NCI-H446 treated with DMSO at 0.1 percent for 48 hours (cell line): ENCODE measurements at regions not wholly inside any gene's neighbourhood (a gene's known extent, or its start where the extent isn't known, plus 50 kb on each side); places are given as distances from the start of the nearest gene placed in this dataset.

ENCODE experiments used
- DNase-seq: peaks from one replicate; lab custom pipeline; 2025; lab: John Stamatoyannopoulos, UW

DNA sequence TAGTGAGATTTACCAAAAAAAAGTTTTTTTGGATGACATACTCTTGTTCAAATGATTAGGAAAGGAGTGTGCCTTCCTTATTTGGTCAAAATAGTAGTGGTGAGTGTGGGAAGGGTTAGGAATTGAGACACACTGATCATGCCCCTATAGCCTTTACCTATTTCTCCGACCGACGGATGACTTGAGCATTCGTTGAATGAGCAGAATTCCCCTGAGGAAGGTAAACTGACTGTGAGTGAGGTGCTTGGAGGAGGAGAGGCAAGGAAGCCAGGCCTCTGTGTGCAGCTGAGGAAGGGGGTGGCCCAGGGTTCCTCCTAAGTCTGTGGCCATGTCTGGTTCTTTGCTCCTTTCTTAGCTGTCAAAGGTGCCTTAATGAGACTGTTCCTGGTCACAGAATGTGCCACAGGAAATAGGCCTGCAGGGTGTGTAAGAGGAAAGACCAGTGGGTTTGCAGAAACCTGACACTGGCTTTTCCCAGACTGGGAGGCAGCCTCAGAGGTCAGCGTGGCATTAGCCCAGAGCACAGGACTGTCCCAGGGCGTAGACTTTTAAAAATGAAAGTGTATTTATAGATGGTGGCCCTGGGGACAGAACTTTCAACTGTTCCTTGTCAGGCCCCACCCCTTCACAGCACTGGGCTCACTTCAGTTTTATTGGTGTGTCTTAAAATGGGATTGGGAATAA is 307.7 kb upstream of the C2CD4B start:
- DNase-seq: no peak

DNA sequence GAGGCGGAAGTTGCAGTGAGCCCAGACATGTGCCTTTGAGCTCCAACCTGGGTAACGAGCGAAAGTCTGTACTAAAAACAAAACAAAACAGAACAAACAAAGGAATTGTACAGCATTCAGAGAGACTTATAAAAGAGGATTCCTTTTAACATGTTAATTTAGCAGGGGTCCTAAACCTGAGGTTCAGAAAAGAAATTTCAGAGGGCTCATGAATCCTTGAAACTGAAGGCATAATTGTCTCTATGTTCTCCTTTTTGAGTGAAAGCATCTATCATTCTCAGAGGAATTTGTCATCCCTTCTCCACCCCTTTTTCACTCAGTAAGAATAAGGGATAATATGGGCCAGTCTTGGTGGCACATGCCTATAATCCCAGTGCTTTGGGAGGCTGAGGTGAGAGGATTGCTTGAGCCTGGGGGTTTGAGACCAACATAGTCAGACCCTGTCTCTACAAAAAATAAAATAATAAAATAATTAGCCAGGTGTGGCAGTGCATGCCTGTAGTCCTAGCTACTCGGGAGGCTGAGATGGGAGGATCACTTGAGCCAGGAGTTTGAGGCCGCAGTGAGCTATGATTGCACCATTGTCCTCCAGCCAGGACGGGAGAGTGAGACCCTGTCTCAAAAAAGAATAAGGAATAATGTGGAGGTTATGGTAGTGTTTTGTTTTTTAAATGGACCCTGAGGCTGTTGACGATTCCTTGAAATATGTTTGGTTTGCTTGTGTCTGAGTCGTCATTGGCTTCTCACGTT is 309.1 kb upstream of the C2CD4B start:
- DNase-seq: no peak

DNA sequence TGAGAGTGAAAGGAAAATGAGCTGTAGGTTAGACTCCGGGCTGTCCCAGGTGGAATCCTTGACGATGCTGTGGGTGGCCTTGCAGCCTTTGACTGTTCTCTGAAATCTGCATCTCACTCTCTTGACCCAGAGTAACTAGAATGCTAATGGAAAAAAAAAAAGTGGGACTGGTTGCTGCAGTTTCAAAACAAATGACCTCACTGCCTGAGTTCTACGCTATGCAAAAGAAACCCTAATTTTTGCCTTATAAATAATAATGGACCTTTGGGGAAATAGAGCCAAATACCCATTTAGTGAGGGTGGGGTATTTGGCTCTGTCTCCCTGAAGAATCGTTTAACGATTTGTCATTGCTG is 309.7 kb upstream of the C2CD4B start:
- DNase-seq: no peak

DNA sequence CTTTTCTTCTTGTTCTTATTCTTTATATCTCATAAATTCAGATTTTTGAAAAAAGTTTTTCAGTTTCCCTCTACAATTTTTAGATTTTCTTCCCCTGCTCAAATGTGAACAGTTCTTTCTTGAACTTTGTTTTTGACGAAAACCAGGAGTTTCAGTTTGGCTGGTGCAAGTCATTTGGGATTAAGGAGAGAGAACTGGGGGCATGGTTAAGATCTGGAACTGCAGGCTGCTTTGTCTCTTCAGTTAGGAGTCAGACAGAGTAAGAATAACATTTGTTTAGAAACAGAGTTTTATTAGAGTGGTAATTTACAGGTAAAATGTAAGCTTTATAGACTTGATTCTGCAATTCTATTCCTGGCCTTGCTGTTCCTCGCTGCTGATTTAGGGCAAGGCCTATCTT is 310.5 kb upstream of the C2CD4B start:
- no peak for DNase-seq

DNA sequence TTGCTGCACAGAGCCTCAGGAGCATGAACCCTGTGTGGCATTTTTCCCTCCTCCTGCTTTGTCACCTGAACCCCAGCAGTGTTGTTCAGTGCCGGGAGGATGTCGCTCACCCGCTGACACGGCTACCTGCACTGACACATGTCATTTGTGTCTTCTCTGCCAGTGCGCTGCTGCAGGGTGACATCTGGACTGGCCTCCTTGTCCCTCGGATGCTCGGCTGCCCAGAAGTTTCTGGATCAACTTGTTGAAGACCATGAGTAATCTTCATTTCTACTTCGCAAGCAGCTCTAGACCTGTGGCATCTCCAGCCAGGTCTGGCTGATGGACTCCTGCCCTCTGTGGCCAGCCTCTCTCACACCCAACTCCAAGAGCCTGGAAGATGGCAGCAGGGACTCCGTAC is 311.1 kb upstream of the C2CD4B start:
- DNase-seq: no peak

DNA sequence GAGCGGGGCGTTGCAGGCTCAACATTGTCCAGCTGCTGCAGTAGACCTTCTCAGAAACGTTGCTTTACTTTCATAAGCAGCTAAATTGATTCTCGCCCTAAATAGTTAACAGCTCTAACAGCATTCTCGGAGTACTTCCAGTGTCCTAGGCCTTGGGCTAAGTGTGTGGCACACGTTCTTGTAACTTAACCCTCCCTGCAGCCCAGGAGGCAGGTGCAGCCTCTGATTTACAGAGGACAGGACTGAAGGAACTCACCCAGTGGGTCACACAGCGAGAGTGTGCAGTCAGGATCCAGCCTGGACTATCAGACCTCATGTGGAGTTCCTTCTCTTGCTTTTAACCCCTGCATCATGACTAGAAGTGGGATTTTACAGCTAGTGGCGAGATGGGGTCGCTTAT is 312.8 kb upstream of the C2CD4B start:
- DNase-seq: no peak

DNA sequence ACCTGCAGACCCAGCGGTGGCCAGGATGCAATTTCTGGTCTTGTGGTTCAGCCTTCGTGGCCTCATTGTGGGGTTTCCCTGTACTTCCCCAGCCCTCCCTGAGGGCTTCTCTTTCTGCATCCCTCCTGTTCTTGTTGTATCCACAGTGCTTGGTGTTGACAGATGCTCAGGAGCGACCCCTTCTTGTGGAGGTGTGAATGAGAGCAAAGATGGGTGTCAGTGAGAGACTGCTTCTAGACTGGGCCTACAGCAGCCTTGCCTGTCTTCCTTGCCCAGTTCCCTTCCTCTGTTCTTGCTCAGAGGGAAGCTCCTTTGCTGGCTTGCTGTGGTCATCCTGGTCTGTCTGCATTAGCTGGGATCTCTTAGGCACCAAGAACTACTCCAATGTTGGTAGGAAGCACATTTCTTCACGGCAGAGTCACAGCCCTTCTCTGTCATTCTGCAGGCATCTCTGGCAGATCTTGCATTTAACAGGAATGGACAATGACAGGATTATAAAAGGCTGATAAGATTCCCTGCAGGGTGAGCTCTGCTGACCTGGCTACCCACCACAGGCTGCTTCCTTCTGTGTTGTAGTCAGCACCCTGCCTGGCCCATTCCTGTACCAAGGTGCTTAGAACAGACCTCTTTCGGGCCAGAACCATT is 317.8 kb upstream of the C2CD4B start:
- DNase-seq: no peak

DNA sequence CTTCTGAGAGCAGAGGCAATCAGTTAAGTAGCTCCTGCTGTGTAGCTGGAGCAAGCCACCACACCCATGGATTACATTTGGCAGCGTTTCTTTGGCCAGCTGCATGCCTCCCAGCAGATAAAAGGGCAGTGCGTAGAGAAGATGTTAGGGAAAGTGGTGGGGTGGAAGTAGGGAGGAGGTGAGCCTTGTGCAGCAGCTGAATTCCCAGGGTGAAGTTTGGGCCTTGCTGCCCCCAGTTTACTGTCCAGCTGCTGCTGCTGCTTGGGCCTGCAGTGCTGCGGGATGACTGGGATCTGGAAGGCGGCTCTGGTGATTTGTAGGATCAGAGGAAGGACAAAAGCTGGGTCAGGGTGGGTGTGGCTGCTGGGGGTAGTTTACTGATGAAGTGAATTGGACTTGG is 318.7 kb upstream of the C2CD4B start:
- no peak for DNase-seq

DNA sequence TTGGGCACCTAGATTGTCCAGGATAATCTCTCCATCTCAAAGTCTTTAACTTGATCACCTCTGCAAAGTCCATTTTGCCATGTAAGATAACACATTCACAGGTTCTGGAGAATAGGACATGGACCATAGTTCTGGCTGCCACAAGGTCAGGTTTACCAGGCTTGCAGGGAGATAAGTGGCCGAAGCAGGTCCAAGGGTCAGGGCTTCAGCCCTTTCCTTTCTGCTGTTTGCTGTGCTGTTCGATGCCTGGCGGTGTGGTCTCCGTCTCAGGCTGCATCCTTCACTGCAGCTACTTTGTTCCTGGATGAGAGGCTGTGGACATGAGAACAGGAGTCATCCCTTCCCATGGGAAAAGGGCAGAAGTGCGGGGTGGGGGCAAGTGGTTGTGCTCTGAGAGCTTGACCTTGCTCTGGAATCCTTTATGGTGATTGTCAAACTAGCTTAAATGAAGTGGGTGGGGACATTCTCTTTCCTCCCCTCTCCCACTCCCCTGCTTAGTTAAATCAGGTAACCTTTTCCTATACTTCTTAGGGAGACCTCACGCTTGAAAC is 320.2 kb upstream of the C2CD4B start:
- no peak for DNase-seq

DNA sequence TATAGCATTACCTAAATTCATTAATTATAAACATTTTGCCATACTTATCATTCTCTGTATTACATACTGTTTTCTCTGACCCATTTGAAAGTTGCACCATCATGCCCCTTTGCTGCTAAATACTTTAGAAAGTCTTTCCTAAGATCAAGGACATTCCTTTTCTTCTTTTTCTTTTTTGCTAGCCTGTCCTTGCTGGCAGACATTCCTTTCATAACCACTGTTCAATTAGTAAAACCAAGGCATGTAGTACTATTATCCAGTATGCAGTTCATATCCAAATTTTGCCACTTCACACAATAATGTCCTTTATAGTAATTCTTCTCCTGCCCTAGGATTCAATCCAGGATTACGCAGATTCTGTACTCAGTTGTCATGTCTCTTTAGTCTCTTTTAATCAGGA is 321.0 kb upstream of the C2CD4B start:
- DNase-seq: no peak

DNA sequence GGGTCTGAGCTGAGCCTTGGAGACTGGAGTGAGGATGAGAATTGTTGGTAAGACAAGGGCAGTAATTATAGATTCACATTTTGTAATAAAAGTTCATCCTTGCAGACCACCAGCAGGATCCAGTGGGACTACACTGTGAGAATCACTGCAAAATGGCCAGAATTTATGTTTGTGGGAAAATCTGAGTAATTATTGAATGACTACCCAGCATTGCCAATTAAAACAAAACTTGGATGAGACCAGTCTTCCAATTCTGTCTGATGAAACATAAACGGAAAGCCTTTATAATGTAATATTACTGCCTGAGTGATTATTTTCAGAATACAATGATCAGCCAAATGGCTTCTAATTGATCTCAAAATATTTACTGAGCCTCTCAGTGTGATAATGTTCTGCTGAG is 323.3 kb upstream of the C2CD4B start:
- DNase-seq: no peak

DNA sequence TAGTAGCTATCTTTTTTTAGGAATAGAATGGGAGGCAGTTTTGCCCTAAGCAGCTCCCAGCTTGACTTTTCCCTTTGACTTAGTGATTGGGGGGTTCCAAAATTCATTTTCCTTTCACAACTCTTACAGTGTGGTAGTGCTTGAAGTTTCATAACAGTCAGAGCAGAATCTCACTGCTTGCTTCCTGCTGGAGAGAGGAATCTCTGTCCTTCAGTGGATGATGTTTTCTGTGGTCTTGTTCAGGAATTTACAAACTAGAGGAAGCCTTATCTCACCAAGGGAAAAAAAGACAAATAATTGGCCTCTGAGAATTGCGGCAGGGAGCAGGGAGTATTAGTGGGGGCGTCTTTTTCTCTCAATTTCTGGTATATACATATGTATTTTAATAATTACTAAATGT is 326.6 kb upstream of the C2CD4B start:
- no peak for DNase-seq

DNA sequence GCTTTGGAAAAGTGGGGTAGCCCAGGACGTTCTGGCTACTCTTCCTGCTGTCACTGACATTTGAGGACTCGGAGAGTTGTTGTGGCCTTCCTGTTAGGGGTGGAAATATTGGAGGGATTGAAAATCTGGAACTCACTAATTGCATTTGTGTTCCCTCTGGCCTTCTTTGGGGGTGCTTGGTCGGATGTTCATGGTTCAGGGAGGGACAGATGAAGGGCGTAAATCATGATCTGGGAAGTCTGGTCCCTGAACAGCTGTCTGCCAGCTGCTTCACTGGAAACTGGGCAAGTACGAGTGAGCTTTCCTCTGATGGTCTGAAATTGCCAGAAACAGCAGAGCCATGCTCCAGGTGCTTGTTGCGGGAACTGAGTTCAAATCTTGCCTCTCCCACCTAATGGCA is 327.8 kb upstream of the C2CD4B start:
- no peak for DNase-seq

DNA sequence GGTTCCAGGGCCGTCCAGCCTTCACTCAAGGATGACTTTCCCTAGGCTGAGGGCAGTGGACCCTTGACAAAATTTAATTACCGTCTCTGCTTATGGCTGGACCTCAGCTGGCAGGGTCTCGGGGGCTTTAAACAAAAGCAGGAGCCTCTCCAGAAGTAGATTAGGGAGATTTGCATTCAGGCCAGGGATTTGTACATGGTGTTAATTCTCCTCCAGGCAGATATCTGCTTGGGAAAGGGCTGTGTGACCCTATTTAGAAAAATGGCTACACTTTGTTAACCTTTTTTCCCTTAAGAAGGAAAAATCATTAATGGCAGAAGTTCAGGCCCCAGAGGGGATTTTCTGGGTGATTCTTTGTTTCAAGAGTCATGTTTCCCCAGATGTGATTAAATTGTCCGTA is 329.1 kb upstream of the C2CD4B start:
- no peak for DNase-seq

DNA sequence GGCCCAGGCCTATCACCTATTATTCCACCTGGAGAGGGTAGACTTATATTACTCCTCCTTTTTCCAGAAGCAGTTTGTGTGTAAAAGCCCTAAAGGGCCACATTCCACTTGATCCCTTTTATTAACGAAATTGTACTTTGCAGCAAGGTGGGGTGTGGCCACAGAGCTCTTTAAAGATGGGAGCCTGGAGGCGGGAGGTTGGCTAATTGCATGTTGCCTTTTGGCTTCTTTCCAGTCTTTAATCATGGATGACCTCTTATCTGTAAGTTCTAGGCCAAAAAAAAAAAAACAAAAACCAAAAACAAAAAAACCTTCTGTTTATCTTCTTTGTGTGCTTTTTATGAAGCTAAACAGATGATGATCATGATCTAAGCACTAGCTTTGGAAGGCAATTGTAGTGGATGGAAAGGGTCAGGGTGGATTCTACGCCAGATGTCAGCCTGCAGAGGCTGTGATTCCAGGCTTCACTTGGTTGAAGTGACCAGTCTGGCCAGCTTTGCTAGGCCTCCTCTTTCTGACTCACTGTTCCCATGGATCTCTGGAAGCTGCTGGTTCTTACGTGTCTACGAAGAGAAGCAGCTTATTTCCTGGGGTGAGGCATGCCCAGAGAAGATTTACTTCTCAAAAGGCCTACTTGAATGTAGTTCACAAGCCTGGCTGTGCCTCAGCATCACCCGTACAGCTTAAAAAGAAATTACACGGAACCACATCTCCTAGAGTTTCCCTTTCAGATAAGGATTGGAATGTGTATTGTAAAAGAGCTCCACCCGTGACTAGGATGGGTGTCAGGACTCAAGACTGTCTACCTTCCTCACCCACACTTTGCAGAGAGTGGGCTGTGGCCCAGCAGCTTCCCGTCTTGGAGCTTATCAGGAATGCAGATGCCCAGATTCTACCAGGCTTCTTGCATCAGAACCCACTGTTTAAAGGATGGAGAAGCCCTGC is 330.9 kb upstream of the C2CD4B start:
- DNase-seq: no peak

DNA sequence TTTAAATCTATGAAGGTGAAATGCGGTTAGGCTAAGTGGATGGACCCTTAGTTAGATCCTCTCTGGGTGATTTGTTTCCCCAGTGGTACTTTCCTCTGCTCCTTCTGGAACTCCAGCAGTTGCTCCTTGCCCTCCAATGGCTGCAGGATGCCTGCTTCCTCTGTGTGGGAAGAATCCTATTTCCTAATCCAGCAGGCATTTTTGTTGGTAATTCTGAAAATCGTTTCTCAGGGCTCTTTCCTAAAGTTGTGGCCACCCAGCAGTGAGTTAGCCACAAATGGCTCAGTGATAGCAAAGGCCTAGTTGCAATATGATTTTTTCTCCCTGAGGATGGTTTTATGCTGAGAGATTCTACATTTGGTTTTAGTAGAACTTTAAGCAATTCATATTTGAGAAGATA is 332.3 kb upstream of the C2CD4B start:
- no peak for DNase-seq

DNA sequence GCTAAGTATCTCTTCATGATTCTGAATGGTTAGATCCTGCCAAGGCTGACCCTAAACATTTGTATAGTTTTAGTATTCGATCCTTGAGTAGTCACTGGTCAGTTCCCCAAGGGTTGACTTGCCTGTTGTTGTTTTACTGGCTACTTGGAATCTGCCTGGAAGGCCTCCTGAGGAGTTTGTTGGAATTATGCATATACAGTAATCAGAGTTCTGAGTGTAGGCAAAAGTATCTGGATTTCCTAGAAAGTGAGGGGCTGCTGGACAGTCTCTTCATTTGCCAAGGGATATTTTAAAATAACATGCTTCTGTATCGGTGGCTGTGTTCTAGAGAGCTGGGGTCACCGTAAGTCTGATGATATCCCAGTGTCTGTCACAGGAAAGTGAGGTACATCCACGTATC is 333.2 kb upstream of the C2CD4B start:
- DNase-seq: no peak

DNA sequence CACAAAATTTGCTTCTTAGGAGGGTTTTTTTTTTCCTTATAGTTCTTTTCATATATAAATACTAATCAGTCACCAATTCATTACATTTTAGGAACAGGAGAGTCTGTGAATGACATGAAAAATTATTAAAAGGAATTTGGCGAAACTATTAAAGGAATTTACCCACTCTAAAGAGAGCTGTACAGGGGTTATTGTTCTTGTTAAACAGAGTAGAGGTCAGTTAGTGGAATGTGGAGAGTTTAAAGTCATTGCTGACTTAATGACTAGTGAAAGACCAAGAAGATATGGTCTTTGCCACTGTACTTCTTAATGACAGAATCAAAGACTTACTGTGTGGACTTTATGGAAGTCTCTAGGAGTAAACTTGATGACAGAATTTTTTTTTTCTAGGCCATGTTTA is 333.6 kb upstream of the C2CD4B start:
- no peak for DNase-seq

DNA sequence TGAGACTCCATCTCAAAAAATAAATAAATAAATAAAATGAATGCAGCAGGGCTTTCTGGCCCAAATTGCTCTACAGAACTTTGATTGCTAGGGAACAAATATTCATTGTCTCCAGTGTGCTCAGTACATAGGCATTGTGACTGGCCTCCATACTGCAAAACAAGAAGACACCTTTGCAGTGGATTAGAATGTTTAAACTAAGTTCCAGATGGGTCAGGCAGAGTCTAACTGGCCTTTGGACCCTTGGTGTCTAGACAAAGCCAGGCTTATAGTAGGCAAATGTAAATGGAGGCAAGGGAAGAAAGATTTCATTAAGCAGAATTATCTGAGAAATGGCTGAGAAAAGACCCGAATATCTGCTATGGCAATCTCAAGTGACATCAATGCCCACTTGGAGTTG is 335.2 kb upstream of the C2CD4B start:
- no peak for DNase-seq

DNA sequence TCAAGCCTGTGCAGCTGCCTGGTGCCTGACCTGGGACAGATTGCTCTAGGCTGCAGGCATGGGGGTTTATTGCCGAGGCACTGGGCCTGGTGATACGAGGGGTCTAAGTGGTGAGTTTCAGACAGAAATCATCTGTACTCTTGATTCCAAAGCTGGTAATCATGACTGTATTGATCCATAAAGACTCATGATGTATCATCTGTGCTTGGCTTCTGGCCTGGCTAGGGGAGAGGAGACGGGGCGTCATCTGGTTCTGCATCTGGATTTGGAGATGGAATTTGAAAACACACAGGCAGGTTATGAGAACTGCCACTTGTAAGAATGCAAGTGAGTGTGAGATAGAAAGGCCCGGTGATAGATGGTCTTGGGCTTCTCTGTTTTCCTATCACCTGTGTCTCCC is 337.4 kb upstream of the C2CD4B start:
- no peak for DNase-seq

DNA sequence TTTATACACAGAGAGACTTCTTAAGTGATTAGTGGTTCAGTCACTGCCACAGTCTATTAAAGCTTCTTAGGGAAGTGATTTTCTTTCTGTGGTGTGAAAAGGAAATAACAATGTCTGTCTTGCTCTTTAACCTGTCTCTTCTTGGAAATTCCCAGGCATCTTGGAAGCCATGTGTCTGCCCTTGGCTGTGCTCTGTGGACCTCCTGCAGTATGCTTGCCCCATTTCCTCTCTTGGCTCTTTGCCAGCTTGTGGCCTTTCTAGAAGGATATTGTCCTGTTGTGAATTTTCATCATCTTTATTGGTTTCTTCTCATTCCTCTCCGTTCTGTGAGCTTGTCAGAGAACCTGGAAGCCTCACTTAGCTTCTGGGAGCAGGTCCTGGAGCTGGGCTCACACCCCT is 338.4 kb upstream of the C2CD4B start:
- no peak for DNase-seq

DNA sequence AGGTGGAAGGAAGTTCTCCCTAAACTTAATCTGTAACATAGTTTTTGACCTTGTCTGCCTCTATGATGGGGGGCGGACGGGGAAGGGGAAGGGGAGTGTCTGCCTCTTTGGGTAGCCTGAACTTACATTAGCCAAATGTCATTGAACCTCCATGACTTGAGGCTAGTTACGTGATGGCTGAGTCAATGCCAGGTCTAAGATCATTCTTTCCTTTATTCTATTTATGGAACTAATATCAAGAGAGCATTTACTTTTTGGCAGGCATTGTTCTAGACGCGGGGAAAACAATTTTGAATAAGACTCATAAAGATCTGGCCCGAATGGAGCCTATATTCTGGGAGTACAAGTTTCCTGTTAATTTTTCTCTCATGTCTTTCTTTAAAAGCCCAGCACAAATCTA is 340.7 kb upstream of the C2CD4B start:
- DNase-seq: no peak
